22Rv1 (cell line): ENCODE measurements at regions not wholly inside any gene's neighbourhood (a gene's known extent, or its start where the extent isn't known, plus 50 kb on each side); places are given as distances from the start of the nearest gene placed in this dataset.

Experiments
- CTCF ChIP-seq: fragments of 450-650 bp; IDR thresholded peaks from 2 replicates; pipeline ENCODE4 v1.5.1; 2017; ENCODE audit warnings: mild to moderate bottlenecking
- ZFX ChIP-seq: fragments of 450-650 bp; IDR thresholded peaks from 2 replicates; pipeline ENCODE4 v1.6.1; 2017; ENCODE audit warnings: antibody characterized with exemption, borderline replicate concordance

- no peak for TF ChIP-seq CTCF
- no peak for TF ChIP-seq ZFX
Observed at GRCh38 chrX:63284659-63285058, 66.5 kb downstream of the SPIN4 start.
